ENCODE measurements at regions not wholly inside any gene's neighbourhood (a gene's known extent, or its start where the extent isn't known, plus 50 kb on each side); places are given as distances from the start of the nearest gene placed in this dataset.
"Not testable (repeated sequence)": the region's sequence is repeated elsewhere in the genome, so short reads cannot be mapped to it uniquely, and the experiment has no call there.

GRCh38 chr2:212891580-212891979, 259.8 kb downstream of the IKZF2 start:
- H3K27me3 ChIP-seq (ENCODE audit: control insufficient read depth, insufficient read depth, low read length) = no peaks in the 10 kb centered on the region
- no peak for TF ChIP-seq CTCF (IDR thresholded peaks at IDR 0.05; ENCODE audit: low read depth, low read length)
- DNase-seq (ENCODE audit: low read depth, low spot score) = no peak
- CTCF ChIA-PET = interaction anchor here (0.7 to 4.4 kb wide), 27 partner anchors 9 to 282 kb away, joined by 3 to 81 read pairs (median 5); no protein-coding TSS in a partner anchor
- POLR2A ChIA-PET = no interaction called here
- H3K9me3 ChIP-seq (ENCODE audit: control insufficient read depth, insufficient read depth, low read length) = no peaks in the 10 kb centered on the region
- no peak overlapping the region for H3K4me3 ChIP-seq (ENCODE audit: low read depth, low read length)
- H3K27ac ChIP-seq (ENCODE audit: low read depth, low read length) = no peak overlapping the region

DNA sequence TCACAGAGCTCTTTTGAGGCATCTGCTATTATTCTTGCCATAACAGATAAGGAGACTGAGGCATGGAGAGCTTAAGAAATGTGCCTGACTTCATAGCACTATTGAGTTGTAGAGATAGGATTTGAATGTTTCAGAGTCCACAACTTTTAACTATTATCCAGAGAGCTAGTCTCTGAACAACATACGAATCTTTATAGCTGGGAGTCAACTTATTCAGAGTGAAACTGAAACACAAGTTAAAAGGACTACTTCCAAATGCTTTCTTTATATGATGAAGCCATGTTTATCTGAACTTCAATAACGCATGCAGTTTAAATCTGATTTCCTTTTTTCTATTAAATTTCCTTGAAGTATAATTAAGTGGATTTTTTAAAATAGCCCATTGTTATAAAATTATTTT, 268.8 kb downstream of the IKZF2 start:
- Histone ChIP-seq H3K4me3 (ENCODE audit: low read depth, low read length) (no peak overlapping the region), H3K27ac (ENCODE audit: low read depth, low read length) (no peak overlapping the region), H3K9me3 (ENCODE audit: control insufficient read depth, insufficient read depth, low read length) (no peaks in the 10 kb centered on the region), H3K27me3 (ENCODE audit: control insufficient read depth, insufficient read depth, low read length) (no peaks in the 10 kb centered on the region)
- CTCF ChIA-PET = interaction anchor here (1.9 kb wide), 1 partner anchor 10 kb away, joined by 9 read pairs; no protein-coding TSS in a partner anchor
- no peak for TF ChIP-seq CTCF (IDR thresholded peaks at IDR 0.05; ENCODE audit: low read depth, low read length)
- no peak for DNase-seq (ENCODE audit: low read depth, low spot score)
- POLR2A ChIA-PET = no interaction called here

DNA sequence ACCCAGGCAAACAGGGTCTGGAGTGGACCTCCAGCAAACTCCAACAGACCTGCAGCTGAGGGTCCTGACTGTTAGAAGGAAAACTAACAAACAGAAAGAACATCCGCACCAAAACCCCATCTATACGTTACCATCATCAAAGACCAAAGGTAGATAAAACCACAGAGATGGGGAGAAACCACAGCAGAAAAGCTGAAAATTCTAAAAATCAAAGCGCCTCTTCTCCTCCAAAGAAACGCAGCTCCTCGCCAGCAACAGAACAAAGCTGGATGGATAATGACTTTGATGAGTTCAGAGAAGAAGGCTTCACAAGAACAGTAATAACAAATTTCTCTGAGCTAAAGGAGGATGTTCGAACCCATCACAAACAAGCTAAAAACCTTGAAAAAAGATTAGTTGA, 274.9 kb downstream of the IKZF2 start:
- POLR2A ChIA-PET; H3K9me3 ChIP-seq (ENCODE audit: control insufficient read depth, insufficient read depth, low read length); CTCF ChIA-PET; H3K4me3 ChIP-seq (ENCODE audit: low read depth, low read length); H3K27ac ChIP-seq (ENCODE audit: low read depth, low read length); DNase-seq (ENCODE audit: low read depth, low spot score); H3K27me3 ChIP-seq (ENCODE audit: control insufficient read depth, insufficient read depth, low read length): not testable (repeated sequence)

- H3K9me3 ChIP-seq (ENCODE audit: control insufficient read depth, insufficient read depth, low read length); H3K27ac ChIP-seq (ENCODE audit: low read depth, low read length); H3K4me3 ChIP-seq (ENCODE audit: low read depth, low read length); CTCF ChIA-PET; DNase-seq (ENCODE audit: low read depth, low spot score); POLR2A ChIA-PET; H3K27me3 ChIP-seq (ENCODE audit: control insufficient read depth, insufficient read depth, low read length): not testable (repeated sequence)
These were observed 275.5 kb downstream of the IKZF2 start for GRCh38 chr2:212875950-212876349.

GRCh38 chr2:212873256-212873655, 278.2 kb downstream of the IKZF2 start:
- TF ChIP-seq CTCF (IDR thresholded peaks at IDR 0.05; ENCODE audit: low read depth, low read length) = no peak
- Histone ChIP-seq H3K27ac (ENCODE audit: low read depth, low read length) (no peak overlapping the region), H3K27me3 (ENCODE audit: control insufficient read depth, insufficient read depth, low read length) (no peaks in the 10 kb centered on the region), H3K4me3 (ENCODE audit: low read depth, low read length) (no peak overlapping the region), H3K9me3 (ENCODE audit: control insufficient read depth, insufficient read depth, low read length) (peaks cover 4% of the 10 kb centered on the region; the same call in 1 of the 2 replicates)
- ChIA-PET POLR2A (no interaction called here), CTCF (interaction anchor here (1.6 kb wide), 1 partner anchor 19 kb away, joined by 8 read pairs; no protein-coding TSS in a partner anchor)
- no peak for DNase-seq (ENCODE audit: low read depth, low spot score)

- H3K9me3 ChIP-seq (ENCODE audit: control insufficient read depth, insufficient read depth, low read length) = peaks cover 4% of the 10 kb centered on the region; the same call in 1 of the 2 replicates
- no peak overlapping the region for H3K4me3 ChIP-seq (ENCODE audit: low read depth, low read length)
- no peak for DNase-seq (ENCODE audit: low read depth, low spot score)
- H3K27ac ChIP-seq (ENCODE audit: low read depth, low read length) = no peak overlapping the region
- CTCF ChIA-PET = interaction anchor here (0.6 to 3.9 kb wide), 2 partner anchors 20 to 137 kb away, joined by 3 to 17 read pairs; no protein-coding TSS in a partner anchor
- POLR2A ChIA-PET = no interaction called here
- H3K27me3 ChIP-seq (ENCODE audit: control insufficient read depth, insufficient read depth, low read length) = no peaks in the 10 kb centered on the region
- TF ChIP-seq CTCF (IDR thresholded peaks at IDR 0.05; ENCODE audit: low read depth, low read length) = no peak
These were observed 279.8 kb downstream of the IKZF2 start for GRCh38 chr2:212871597-212871996.
